ENCODE measurements at regions not wholly inside any gene's neighbourhood (a gene's known extent, or its start where the extent isn't known, plus 50 kb on each side); places are given as distances from the start of the nearest gene placed in this dataset.

GRCh38 chr10:10796774-10797415 is 220.8 kb upstream of the CELF2 start:
- no peak overlapping the region for H3K4me3 ChIP-seq (replicated peaks; ENCODE audit: low read depth, low read length)
- DNase-seq (ENCODE audit: low read depth) = peak; percentile 76

GRCh38 chr10:10797513-10797912 is 220.2 kb upstream of the CELF2 start:
- no peak for TF ChIP-seq CTCF (IDR thresholded peaks at IDR 0.05; ENCODE audit: low read length, missing control alignments)
- no peak overlapping the region for H3K4me3 ChIP-seq (replicated peaks; ENCODE audit: low read depth, low read length)
- peak; percentile 47 for DNase-seq (ENCODE audit: low read depth)

More at GRCh38 chr10:10796774-10797415, 220.8 kb upstream of the CELF2 start:
- no peak for TF ChIP-seq CTCF (IDR thresholded peaks at IDR 0.05; ENCODE audit: low read length, missing control alignments)

GRCh38 chr10:10798102-10798863 is 219.4 kb upstream of the CELF2 start:
- H3K4me3 ChIP-seq (replicated peaks; ENCODE audit: low read depth, low read length) = peak overlapping the region; percentile 4
- DNase-seq (ENCODE audit: low read depth) = peak; percentile 44
- TF ChIP-seq CTCF (IDR thresholded peaks at IDR 0.05; ENCODE audit: low read length, missing control alignments) = no peak

GRCh38 chr10:10798864-10799192 is 218.8 kb upstream of the CELF2 start:
- no peak for DNase-seq (ENCODE audit: low read depth)
- peak overlapping the region; percentile 4 for H3K4me3 ChIP-seq (replicated peaks; ENCODE audit: low read depth, low read length)
- TF ChIP-seq CTCF (IDR thresholded peaks at IDR 0.05; ENCODE audit: low read length, missing control alignments) = no peak

- no peak for DNase-seq (ENCODE audit: low read depth)
- no peak overlapping the region for H3K4me3 ChIP-seq (replicated peaks; ENCODE audit: low read depth, low read length)
- no peak for TF ChIP-seq CTCF (IDR thresholded peaks at IDR 0.05; ENCODE audit: low read length, missing control alignments)
These were observed 216.7 kb upstream of the CELF2 start for GRCh38 chr10:10800961-10801360.

GRCh38 chr10:10803278-10803677 is 214.4 kb upstream of the CELF2 start:
- no peak for TF ChIP-seq CTCF (IDR thresholded peaks at IDR 0.05; ENCODE audit: low read length, missing control alignments)
- no peak for DNase-seq (ENCODE audit: low read depth)
- no peak overlapping the region for H3K4me3 ChIP-seq (replicated peaks; ENCODE audit: low read depth, low read length)
